HG03575 (cell line): ENCODE measurements at regions not wholly inside any gene's neighbourhood (a gene's known extent, or its start where the extent isn't known, plus 50 kb on each side); places are given as distances from the start of the nearest gene placed in this dataset.
"Not testable (repeated sequence)": the region's sequence is repeated elsewhere in the genome, so short reads cannot be mapped to it uniquely, and the experiment has no call there.

ENCODE experiments used
- ATAC-seq: cut with Tn5 transposase; IDR thresholded peaks from one replicate; pipeline ENCODE4 v1.9.1; 2021; ENCODE audit not compliant: unreplicated experiment, insufficient number of reproducible peaks, low FRiP score; ENCODE audit errors: extremely low read depth

DNA sequence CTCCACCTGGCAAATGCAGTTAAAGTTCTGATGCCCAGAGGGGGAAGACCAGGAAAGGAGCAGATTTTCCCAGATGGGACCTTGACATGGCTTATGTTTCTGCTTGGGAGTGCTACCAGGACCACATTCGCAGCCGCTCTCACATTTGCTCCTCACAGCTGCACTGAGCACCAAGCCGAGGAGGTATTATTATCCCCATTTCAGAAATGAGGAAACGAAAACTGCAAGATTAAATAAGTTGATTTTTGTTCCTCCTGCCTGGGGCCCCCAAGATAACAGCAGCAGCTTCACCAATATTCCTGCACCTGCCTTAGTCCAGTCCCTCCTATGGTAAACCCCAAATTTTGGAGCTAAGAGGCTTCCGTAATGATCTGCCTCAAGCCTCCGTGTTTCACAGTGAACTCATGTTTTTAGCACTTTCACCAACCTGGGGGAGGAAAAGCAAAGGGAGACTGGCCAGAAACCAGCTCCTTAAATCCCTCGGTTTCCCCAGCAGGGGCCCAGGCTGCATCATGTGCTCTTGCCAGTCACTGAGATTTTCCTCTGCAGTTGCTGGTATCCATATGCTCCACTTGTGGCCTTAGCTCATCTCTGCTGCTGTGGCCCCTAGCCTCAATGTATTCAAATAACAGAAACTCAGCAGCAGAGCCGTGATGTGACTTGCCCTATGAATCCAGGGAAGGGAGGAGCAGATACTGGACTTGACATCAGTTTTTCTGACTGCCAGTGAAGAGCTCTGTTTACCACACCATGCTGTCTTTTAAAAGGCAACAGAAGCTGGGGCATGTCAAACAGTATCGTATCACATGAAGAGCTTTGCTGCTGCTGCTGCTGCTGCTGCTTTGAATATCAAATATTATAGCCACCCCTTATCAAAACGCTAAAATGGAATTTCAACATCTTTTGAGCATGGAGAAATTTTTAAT is 95.5 kb upstream of the KLHL13 start:
- ATAC-seq: peak; percentile 4

DNA sequence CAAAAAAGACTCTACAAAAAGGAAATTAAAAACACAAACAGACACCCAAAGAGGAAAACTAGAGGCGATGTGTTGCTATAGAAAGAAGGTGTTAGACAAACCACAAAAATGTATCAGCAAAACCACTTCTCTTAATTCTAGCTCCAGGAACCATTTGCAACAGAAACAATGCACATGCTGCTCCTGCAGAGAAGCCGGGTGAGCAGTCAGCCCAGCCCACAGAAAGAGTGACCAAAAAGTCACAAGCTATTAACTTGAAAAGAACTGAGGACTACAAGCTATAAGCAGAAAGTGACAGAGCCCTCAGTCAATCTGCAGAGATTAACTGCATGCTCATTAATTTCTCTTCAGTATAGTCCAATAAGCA is 96.2 kb upstream of the KLHL13 start:
- ATAC-seq: peak; percentile 52

DNA sequence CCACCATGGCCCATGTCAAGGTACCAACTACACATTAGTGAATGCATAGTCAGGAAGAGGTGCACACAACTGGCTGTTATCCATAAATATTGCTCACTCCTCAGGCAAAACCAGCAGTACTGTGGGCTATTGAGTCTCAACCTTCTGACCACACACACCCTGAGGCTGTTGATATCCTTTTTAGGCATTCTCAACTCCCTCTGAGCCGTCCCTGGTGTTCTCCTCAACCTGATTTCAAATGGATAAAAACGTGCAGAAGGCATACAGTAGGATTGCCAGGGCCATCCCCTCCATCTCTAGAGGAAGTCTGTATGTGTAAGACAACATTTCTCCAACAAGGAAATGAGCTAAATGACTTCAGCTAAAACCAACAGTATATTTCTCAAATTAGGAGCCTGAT is 98.7 kb upstream of the KLHL13 start:
- ATAC-seq: no peak

DNA sequence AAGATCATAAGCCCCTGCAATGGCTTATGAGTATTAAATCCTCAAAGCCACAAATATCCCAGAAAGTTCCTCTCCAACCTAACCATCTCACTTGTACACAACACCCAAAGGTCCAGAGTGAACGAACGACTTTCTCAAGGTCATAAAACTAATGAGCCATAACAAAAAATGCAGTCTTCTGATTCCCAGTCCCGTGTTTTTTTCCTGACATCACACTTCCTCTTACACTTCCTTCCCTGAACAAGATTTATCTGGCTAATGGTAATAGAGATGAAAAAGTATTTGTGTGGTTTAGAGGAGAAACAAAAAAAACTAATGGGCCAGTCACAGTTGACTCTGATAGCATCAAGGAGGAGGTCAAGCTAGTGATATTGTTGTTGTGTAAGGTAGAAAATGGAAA is 99.5 kb upstream of the KLHL13 start:
- ATAC-seq: no peak

DNA sequence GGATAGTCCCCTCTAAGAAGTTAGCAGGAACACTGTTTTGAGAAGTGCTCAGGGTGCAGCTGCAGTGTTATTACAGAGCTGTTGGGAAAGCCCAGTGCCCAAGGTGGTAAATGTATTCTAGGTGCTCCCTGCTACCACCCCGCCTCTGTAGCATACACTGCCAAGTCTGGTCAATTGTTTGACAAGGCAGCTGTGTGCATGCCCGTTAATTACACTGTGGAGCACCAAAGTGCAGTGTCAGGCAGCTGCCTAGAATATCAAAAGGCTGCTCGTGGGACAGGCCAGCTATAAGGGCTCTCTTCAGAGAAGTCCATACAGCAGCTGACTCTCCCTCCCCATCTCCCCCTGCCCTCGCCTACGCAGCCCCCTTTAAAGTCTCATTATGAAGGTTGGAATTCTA is 99.9 kb upstream of the KLHL13 start:
- ATAC-seq: no peak

DNA sequence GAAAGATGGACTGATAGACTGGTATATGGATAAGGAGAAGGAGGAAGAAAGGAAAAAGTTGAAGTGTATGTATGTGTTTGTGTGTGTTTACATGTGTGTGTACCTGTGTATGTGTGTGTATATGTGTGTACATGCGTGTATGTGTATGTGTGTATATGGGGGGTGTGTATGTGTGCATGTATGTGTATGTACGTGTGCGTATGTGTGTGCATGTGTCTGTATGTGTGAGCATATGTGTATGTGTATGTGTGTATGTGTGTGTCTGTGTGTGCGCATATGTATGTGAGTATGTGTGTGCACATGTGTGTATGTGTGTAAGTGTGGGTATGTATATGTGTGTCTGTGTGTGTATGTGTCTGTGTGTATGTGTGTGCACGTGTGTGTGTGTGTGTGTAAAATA is 101.5 kb upstream of the KLHL13 start:
- no peak for ATAC-seq

DNA sequence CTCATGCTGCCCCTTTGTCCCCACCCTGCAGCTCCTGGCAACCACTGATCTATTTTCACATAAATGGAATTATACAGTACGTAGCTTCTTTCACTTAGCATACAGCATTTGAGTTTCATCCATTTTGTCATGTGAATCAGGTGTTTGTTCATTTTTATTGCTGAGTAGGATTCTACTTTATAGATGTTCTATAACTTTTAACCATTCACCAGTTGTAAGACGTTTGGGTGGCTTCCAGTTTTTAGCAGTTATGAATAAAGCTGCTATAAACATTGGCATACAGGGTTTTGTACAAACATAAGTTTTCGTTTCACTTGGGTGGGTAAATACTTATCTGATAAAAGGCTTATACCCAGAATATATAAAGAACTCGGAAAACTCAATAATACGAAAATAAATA is 102.3 kb upstream of the KLHL13 start:
- ATAC-seq: no peak

DNA sequence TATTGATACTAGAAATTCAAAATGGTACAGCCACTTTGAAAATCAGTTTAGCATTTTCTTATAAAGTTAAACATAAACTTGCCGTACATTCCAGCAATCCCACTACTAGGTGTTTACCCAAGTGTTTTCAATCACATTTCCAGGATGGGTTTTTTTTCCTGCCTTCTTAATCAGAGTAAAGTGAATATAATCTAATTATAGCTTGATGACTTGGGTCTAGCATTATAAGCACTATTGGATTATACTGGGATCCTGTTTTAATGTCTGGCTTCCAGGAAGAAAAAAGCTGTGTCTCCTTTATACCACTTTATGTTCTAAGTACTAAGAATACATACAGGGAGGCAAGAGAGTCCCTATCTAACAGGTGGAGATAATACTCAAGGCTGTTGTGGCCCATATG is 103.3 kb upstream of the KLHL13 start:
- ATAC-seq: no peak

DNA sequence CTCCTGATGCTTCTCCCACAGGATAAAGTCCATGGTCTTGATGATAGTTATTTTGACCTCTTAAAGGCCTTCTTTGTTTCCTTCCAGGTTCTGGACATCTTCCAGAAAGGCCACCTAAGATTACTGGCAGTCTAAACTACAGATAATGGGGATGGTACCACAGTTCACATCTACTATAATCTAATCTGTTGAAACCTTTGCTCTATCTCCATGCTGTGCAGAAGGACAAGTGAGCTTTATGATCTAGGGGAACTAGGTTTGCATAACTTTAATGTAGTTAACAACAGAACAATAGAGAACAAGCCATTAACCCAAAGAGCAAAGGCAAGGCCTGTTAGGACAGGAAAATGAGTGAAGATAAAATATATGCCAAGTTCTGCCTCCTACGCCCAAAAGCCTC is 103.9 kb upstream of the KLHL13 start:
- ATAC-seq: no peak

DNA sequence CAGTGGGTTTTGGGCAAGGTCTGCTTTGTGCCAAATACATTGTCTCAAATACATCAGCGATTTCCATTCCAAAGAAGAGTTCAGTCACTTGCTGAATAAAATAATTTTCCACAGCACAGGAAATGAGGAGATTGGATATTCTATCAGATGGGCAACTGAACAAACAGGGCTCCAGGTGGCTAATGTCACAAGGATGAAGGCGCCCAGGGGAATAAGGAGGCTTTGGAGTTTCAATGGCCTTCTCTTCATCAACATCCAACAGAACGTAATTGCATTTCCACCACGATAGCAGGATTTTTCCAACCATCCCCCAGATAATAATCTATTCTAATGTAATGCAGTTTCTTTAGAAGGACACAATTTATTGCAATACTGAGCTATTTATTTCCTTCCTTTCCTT is 104.7 kb upstream of the KLHL13 start:
- no peak for ATAC-seq

DNA sequence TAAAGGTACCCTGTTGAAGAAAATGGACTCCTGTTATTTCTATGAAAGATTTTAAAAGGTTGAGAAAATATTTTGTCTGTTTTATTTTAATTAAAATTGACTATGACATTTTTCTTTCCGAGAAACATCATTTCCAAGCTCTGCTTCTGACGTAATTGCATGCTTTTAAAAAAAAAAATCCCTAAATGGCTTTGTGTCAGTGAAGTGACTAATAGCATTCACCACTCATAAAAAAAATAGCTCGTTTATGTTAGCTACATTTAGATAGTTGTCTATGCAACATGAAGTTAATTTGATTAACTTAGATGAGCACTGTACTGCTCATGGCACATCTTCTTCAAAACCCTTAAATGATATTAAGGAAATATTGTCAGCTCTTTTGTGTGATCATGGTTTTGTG is 105.1 kb upstream of the KLHL13 start:
- ATAC-seq: no peak

DNA sequence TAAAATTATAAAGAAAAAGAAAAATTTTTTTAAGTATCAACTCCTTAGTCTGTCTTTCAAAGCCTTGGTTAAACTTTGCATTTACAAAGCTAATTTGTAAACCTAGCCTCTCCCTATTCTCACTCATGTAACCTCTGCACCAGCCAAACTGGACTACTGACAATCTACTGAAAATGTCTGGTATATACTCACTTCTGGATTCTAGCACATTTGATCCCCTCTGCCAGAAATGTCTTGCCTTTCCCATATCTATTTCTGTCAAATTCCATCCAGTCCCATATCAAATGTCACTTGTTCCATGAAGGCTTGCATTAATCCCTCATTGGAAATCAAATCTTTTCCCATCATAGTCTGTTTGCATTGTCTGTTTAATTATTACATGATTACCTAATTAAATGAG is 105.8 kb upstream of the KLHL13 start:
- ATAC-seq: no peak

DNA sequence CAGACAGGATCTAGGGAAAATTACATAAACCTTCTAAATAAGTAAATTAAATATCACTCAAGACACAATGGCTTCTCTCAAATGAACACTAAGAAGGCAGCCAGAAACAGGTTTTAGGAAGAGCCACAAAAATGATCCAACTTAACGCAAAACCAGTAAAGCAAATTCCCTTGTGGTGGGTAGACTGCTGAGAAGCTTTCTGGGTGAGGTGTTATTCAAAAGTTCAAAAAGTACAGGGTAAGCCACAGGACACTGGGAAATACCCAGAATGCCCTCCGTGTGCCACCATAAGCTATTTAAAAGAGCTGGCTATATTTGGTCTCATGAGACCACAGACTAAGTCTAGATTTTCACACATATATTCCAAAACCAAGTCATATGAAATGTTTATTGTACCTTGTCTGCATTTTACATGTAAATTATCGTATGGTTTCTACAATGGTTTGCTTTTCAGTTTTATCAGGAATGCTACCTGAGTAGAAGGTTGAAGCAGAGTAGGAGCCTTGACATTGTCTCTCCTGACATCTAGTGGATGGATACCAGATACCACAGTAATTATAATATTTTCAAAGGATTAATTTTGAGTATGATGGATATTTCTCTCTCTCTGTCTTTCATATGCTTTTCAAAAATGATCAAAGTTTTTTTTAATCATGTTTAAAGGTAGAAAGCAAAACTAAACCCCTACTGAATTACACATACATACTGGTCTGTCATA is 109.3 kb upstream of the KLHL13 start:
- no peak for ATAC-seq

DNA sequence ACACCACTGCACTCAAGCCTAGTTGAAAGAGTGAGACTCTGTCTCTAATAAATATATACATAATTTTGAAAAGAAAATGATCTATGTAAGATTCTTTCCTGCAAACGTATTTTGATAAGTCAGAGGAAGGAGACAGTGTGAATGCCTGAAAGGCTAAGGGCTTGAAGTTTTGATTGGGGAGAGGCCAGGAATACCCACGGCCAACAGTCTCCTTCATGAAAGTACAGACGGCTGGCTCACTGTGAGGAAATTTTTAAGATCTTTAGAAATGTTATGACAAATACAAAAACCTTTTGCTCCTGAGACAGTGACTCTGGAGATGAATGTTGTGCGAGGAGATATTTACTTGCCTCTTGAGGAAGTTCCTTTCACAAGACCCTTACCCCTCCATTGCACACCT is 111.4 kb upstream of the KLHL13 start:
- ATAC-seq: no peak

DNA sequence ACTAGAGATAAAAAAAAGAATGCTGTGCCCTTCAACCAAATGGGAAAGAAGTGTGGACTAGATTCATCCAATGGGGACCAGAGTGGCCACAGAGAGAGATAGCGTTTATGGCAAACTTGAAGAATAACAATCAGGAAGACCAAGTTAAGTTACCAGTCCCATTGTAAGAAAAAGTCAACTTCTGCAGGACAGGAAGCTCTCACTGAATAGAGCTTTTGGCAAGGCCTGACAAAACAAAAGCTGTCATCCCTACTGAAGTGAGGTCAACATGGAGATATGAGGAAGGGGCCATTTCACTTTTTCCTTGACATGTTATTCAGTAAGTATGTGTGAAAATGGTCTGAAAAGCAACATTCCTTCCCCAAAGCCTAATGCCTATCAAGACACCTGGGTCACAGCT is 111.8 kb upstream of the KLHL13 start:
- no peak for ATAC-seq

DNA sequence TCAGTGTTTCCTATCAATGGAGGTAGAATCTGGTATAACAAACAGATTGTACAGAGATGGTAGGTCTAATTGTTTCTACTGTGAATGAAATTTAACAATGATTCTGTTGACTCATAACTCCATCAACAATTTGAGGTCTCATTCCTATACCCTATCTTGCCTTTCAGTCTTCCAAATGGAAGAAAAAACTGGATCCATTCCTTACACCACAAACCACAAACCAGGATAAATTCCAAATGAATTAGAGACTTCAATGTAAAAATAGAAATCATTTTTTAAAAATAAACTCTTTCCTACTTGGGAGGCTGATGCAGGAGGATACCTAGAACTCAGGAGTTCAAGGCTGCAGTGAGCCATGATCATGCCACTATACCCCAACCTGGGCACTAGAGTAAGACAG is 114.4 kb upstream of the WDR44 start:
- ATAC-seq: no peak

DNA sequence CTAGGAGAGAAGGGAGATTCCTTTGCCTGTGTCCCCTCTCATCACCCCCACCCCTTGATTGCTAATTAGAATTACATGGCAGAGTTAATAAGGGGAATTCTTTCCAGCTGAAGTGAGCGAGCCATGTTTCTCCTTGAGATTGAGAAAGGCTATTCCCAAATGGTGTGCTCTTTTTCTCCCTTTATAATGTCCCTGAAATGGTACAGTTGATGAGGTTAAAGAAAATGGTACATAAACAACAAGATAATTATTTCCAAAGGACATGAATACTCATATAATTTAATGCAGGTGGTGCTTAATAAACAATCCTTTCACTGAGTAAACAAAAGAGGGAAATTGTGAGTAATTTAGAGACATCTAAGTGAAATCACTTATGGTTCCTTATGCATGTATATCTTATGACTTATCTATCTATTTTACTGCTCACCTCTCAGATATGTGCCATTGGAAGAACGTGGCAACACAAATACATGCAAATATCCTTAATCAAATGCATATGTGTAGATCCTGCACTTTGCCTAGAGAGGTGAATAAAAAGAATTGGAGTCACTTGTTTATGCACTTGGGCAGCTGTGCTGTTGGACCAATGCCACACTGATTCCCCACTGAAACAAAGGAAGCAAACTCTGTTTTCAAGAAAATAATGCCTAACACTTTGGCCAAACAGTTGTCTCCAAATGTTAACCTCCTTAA is 106.6 kb upstream of the WDR44 start:
- ATAC-seq: no peak

DNA sequence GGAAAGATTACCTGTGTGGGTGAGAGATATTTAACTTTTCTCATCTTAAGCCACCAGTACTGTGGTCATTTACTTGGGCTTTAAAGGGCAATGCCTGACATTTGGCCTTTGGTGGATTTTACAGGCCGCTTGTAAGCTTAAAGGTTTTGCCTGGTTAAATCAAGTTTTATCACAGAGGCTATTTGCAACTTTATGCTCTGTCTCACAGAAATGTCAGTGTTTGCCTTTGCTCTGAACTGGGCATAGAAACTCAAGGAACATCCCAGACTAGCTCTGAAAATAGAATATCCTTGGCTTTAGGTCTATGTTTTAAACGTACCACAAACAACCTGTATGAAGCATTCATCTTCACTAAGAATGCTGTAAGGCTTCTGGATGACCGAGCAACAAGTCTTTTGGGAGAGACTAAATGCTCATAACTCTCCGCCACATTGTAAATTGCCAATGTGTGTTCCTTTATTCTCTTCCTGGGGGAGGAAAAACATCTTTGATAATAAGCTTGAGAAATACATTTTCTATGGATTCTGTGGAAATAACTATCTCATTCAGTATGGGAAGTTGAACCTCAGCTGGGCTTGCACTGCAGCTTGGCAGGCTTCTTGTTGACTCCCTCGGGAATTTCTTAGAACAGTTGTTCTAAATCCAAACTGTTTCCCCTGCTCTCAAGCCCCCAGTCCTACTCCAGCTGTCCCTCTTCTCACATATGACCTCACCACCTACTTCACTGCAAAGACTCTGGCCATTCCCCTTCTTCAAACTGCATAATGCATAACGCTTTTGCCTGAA is 105.8 kb upstream of the WDR44 start:
- no peak for ATAC-seq

DNA sequence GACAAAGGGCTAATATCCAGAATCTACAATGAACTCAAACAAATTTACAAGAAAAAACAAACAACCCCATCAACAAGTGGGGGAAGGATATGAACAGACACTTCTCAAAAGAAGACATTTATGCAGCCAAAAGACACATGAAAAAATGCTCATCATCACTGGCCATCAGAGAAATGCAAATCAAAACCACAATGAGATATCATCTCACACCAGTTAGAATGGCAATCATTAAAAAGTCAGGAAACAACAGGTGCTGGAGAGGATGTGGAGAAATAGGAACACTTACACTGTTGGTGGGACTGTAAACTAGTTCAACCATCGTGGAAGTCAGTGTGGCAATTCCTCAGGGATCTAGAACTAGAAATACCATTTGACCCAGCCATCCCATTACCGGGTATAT is 98.9 kb upstream of the WDR44 start:
- not testable (repeated sequence) for ATAC-seq
